LNCAP (cell line): ENCODE measurements at regions not wholly inside any gene's neighbourhood (a gene's known extent, or its start where the extent isn't known, plus 50 kb on each side); places are given as distances from the start of the nearest gene placed in this dataset.

Experiments used
- CTCF ChIP-seq: fragments of 450-650 bp; IDR thresholded peaks from 2 replicates; pipeline ENCODE4 v1.5.1; 2017; ENCODE audit warnings: mild to moderate bottlenecking

- TF ChIP-seq CTCF: no peak
Observed at GRCh38 chr6:25173246-25173645, 105.9 kb upstream of the CARMIL1 start.

GRCh38 chr6:25173951-25174474 is 105.2 kb upstream of the CARMIL1 start:
- TF ChIP-seq CTCF: no peak

- TF ChIP-seq CTCF: no peak
Observed at GRCh38 chr6:25174678-25175077, 104.5 kb upstream of the CARMIL1 start.

GRCh38 chr6:25175196-25175595 is 104.0 kb upstream of the CARMIL1 start:
- no peak for TF ChIP-seq CTCF

- no peak for TF ChIP-seq CTCF
Observed at GRCh38 chr6:25175681-25176080, 103.5 kb upstream of the CARMIL1 start.

GRCh38 chr6:25176466-25176865 is 102.7 kb upstream of the CARMIL1 start:
- TF ChIP-seq CTCF: no peak

GRCh38 chr6:25177500-25178028 is 101.6 kb upstream of the CARMIL1 start:
- TF ChIP-seq CTCF: no peak
